ENCODE measurements at regions not wholly inside any gene's neighbourhood (a gene's known extent, or its start where the extent isn't known, plus 50 kb on each side); places are given as distances from the start of the nearest gene placed in this dataset.

DNA sequence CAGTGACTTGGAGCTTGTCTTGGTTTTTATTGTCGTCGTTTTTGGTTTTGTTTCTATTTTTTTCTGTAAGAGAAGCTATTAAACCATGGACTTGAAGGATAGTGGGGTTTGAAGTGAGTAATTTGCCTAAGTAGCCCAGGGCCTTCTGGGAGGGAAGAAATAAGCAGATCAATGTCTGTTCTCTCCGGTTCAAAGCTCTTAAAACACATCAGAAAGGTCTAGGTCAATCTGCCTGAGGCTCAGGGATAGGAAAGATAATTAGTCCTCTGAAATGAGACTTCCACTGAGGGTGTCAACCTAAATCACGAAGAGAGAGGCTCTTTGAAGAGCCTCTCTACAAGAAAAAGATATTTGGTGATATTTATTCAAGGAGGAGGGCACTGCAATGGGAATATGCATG lies 178.0 kb downstream of the MATN1 start:
- TF ChIP-seq CTCF (conservative IDR thresholded peaks at IDR 0.05; ENCODE audit: low read depth), result no peak
- CTCF ChIA-PET, result no interaction called here
- H3K27ac ChIP-seq, result no peak overlapping the region
- no peak for DNase-seq (ENCODE audit: low spot score)
- POLR2A ChIA-PET (ENCODE audit: low non-redundant PET), result no interaction called here

DNA sequence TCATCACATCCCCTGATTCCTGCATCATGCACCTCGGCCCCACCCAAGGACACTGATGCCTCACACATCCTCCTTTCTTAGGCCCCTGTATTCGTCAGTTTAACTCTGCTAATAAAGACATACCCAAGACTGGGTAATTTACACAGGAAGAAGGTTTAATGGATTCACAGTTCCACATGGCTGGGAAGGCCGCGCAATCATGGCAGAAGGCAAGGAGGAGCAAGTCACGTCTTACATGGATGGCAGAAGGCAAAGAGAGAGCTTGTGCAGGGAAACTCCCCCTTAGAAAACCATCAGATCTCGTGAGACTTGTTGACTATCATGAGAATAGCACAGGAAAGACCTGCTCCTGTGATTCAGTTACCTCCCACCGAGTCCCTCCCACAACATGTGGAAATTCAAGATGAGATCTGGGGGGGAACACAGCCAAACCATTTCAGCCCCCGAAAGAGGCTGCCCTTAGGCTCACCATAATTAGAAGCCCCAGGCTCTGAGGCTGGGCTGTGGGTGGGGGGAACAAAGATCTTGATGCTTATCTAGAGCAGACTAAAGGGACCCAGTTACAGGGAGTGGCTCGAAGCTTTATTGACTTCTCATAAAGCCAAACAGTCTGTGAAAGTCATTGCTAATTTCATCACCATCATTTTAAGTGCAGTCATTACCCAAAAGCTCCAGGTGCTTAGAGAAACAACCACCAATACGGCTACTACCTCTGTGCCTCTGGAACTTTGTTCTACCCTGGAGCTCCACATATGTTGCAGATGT lies 181.5 kb downstream of the MATN1 start:
- no peak for TF ChIP-seq CTCF (conservative IDR thresholded peaks at IDR 0.05; ENCODE audit: low read depth)
- ChIA-PET POLR2A (ENCODE audit: low non-redundant PET) (no interaction called here), CTCF (no interaction called here)
- DNase-seq (ENCODE audit: low spot score), result no peak
- no peak overlapping the region for H3K27ac ChIP-seq

DNA sequence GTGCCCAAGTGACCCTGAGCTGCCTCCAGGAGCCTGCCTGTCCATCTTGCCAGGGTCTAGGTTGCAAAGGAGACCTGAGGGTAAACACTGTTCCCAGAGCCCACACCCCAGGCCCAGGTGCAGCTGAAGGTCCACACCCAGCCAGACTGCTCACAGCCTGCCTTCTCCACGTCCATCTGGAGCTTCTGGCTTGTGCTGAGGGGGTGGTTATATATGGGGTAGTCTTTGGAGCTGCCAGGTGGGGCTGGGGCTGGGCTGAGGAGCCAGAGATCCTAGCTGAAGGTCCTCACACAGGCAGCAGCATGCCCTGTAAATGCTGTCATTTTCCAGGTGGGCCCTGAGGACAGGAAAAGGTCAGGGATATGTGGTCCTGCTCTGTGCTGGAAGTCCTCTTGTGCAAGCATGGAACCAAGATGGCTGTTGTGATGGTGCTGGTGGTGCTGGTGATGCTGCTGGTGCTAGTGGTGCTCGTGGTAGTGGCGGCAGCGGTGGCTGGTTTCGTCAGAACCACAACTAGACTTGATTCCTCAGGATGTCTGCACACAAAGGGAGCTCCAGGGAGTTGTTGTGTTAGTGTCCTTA lies 182.7 kb downstream of the MATN1 start:
- POLR2A ChIA-PET (ENCODE audit: low non-redundant PET), result no interaction called here
- CTCF ChIA-PET, result no interaction called here
- no peak for DNase-seq (ENCODE audit: low spot score)
- no peak overlapping the region for H3K27ac ChIP-seq
- TF ChIP-seq CTCF (conservative IDR thresholded peaks at IDR 0.05; ENCODE audit: low read depth), result no peak

- POLR2A ChIA-PET (ENCODE audit: low non-redundant PET), result no interaction called here
- CTCF ChIA-PET, result no interaction called here
- TF ChIP-seq CTCF (conservative IDR thresholded peaks at IDR 0.05; ENCODE audit: low read depth), result no peak
- H3K27ac ChIP-seq, result no peak overlapping the region
- DNase-seq (ENCODE audit: low spot score), result no peak
Observed at GRCh38 chr1:30539884-30540283, 183.5 kb downstream of the MATN1 start.

GRCh38 chr1:30538993-30539867 lies 184.2 kb downstream of the MATN1 start:
- DNase-seq (ENCODE audit: low spot score), result no peak
- TF ChIP-seq CTCF (conservative IDR thresholded peaks at IDR 0.05; ENCODE audit: low read depth), result no peak
- ChIA-PET CTCF (no interaction called here), POLR2A (ENCODE audit: low non-redundant PET) (no interaction called here)
- H3K27ac ChIP-seq, result no peak overlapping the region

- no peak overlapping the region for H3K27ac ChIP-seq
- ChIA-PET POLR2A (ENCODE audit: low non-redundant PET) (interaction anchor here (0.6 kb wide), 1 partner anchor 134 kb away, joined by 3 read pairs; no protein-coding TSS in a partner anchor), CTCF (no interaction called here)
- DNase-seq (ENCODE audit: low spot score), result no peak
- TF ChIP-seq CTCF (conservative IDR thresholded peaks at IDR 0.05; ENCODE audit: low read depth), result no peak
Observed at GRCh38 chr1:30538226-30538992, 185.0 kb downstream of the MATN1 start.

Data from RWPE1 (cell line).